Smooth muscle cell (in vitro differentiated cells): ENCODE measurements at regions not wholly inside any gene's neighbourhood (a gene's known extent, or its start where the extent isn't known, plus 50 kb on each side); places are given as distances from the start of the nearest gene placed in this dataset.
"Not testable (repeated sequence)": the region's sequence is repeated elsewhere in the genome, so short reads cannot be mapped to it uniquely, and the experiment has no call there.

Experiments used
- DNase-seq: peaks from one replicate; lab custom pipeline; 2025; ENCODE audit not compliant: unreplicated experiment; lab: John Stamatoyannopoulos, UW
- H2AFZ ChIP-seq: fragments of 200-600 bp; sonication (generic); 2 replicates; pipeline ENCODE4 v1.6.0; 2016; ENCODE audit warnings: antibody characterized with exemption, low read depth, mild to moderate bottlenecking
- H3F3A ChIP-seq: fragments of 200-600 bp; sonication (generic); 2 replicates; pipeline ENCODE4 v1.6.0; 2017; ENCODE audit warnings: antibody characterized with exemption, low read depth
- H3K27ac ChIP-seq: fragments of 200-600 bp; sonication (generic); 2 replicates; pipeline ENCODE4 v1.5.1; 2016; ENCODE audit warnings: low read depth, mild to moderate bottlenecking
- H3K27me3 ChIP-seq: fragments of 200-600 bp; sonication (generic); 2 replicates; pipeline ENCODE4 v1.6.1; 2016; ENCODE audit warnings: low read depth, mild to moderate bottlenecking
- H3K36me3 ChIP-seq: fragments of 200-600 bp; sonication (generic); 2 replicates; pipeline ENCODE4 v1.5.1; 2016; ENCODE audit warnings: low read depth
- H3K4me1 ChIP-seq: fragments of 200-600 bp; sonication (generic); 2 replicates; pipeline ENCODE4 v1.5.1; 2016; ENCODE audit warnings: low read depth
- H3K4me2 ChIP-seq: fragments of 200-600 bp; sonication (generic); 2 replicates; pipeline ENCODE4 v1.6.0; 2016; ENCODE audit warnings: mild to moderate bottlenecking
- H3K4me3 ChIP-seq: fragments of 200-600 bp; sonication (generic); 2 replicates; pipeline ENCODE4 v1.5.1; 2016; ENCODE audit warnings: mild to moderate bottlenecking
- H3K79me2 ChIP-seq: fragments of 200-600 bp; sonication (generic); 2 replicates; pipeline ENCODE4 v1.6.0; 2016; ENCODE audit warnings: low read depth, mild to moderate bottlenecking
- H3K9ac ChIP-seq: fragments of 200-600 bp; sonication (generic); 2 replicates; pipeline ENCODE4 v1.6.0; 2016; ENCODE audit warnings: low read depth
- H3K9me3 ChIP-seq: fragments of 200-600 bp; sonication (generic); replicated peaks from 2 replicates; pipeline ENCODE4 v1.5.1; 2016; ENCODE audit warnings: low read depth
- H4K20me1 ChIP-seq: fragments of 200-600 bp; sonication (generic); 2 replicates; pipeline ENCODE4 v1.6.0; 2016; ENCODE audit warnings: low read depth
- WGBS: methylation state at CpG from one replicate; pipeline ENCODE4 v1.1.7; 2016; ENCODE audit warnings: low lambda C conversion rate; 5-methylcytosine and 5-hydroxymethylcytosine counted together
- TF ChIP-seq, protein P1 (sequence below): fragments of 200-600 bp; sonication (generic); IDR thresholded peaks from 2 replicates; pipeline ENCODE4 v1.5.1; 2017; ENCODE audit warnings: borderline replicate concordance, mild to moderate bottlenecking, antibody characterized with exemption; ENCODE audit not compliant: insufficient read depth, poor library complexity, severe bottlenecking

DNA sequence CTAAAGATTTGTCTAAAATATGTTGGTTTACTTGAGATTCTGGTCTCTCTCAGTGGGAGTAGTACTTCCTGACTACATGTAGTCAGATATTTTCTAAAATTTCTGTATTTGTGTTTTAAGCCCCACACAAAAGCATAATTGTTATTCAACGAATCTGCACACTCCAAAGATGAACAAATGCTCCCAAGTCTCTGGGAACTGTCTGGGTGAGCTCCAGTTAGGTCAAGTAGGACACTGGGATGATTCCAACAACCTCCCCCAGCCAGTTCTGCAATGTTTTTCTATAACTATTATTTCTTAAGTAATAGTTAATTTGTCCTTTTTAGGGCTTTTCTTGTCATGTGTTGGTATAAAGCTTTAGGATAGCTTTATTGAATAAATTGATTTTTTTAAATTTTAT, 174.6 kb downstream of the FAM174A start:
- H3K27me3 ChIP-seq, result no peaks in the 10 kb centered on the region
- TF ChIP-seq, protein P1, sequence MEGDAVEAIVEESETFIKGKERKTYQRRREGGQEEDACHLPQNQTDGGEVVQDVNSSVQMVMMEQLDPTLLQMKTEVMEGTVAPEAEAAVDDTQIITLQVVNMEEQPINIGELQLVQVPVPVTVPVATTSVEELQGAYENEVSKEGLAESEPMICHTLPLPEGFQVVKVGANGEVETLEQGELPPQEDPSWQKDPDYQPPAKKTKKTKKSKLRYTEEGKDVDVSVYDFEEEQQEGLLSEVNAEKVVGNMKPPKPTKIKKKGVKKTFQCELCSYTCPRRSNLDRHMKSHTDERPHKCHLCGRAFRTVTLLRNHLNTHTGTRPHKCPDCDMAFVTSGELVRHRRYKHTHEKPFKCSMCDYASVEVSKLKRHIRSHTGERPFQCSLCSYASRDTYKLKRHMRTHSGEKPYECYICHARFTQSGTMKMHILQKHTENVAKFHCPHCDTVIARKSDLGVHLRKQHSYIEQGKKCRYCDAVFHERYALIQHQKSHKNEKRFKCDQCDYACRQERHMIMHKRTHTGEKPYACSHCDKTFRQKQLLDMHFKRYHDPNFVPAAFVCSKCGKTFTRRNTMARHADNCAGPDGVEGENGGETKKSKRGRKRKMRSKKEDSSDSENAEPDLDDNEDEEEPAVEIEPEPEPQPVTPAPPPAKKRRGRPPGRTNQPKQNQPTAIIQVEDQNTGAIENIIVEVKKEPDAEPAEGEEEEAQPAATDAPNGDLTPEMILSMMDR, result no peak
- H3K36me3 ChIP-seq, result no peaks in the 10 kb centered on the region
- 81% methylated on average over 1 of the region's 1 CpG for WGBS
- no peaks in the 10 kb centered on the region for H3K4me1 ChIP-seq
- no peak overlapping the region for H3K4me2 ChIP-seq
- H3K79me2 ChIP-seq, result no peaks in the 10 kb centered on the region
- no peaks in the 10 kb centered on the region for H3F3A ChIP-seq
- no peak overlapping the region for H2AFZ ChIP-seq
- DNase-seq, result no peak
- no peak overlapping the region for H3K4me3 ChIP-seq
- no peaks in the 10 kb centered on the region for H4K20me1 ChIP-seq
- H3K27ac ChIP-seq, result no peak overlapping the region
- no peaks in the 10 kb centered on the region for H3K9me3 ChIP-seq
- no peak overlapping the region for H3K9ac ChIP-seq

DNA sequence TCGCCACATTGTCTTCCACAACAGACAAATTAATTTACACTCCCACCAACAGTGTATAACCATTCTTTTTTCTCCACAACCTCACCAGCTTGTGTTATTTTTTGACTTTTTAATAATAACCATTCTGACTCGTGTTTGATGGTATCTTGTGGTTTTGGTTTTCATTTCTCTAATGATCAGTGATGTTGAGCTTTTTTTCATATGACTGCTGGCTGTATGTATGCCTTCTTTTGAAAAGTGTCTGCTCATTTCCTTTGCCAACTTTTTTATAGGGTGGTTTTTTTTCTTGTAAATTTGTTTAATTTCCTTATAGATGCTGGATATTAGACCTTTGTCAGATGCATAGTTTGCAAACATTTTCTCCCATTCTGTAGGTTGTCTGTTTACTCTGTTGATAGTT, 179.6 kb downstream of the FAM174A start:
- H3K27ac ChIP-seq, result not testable (repeated sequence)
- 80% methylated on average over 2 of the region's 2 CpGs for WGBS

DNA sequence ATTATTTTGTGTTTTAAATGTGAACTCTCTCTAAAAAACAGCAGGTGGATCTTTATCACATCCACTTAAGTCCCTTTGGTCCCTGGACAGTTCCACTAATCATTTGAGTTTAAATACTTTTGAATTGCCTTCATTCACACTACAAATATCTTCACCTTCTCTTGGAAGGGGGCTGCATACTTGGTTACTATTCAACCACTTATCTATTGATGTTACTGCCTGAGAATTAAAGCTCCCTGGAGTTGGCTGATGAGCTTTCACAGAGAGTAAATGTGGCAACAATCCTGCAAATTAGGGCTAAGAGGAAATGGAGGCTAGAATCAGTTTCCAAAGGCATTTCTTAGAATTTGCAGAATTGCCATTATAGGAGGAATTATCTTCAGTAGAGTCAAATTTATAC, 180.4 kb downstream of the ST8SIA4 start:
- no peak overlapping the region for H2AFZ ChIP-seq

More for the DNA sequence above, 179.6 kb downstream of the FAM174A start:
- not testable (repeated sequence) for H3F3A ChIP-seq, DNase-seq, H3K4me3 ChIP-seq, H3K79me2 ChIP-seq, H4K20me1 ChIP-seq, H3K36me3 ChIP-seq, H3K4me2 ChIP-seq, H3K9ac ChIP-seq, H3K9me3 ChIP-seq, H3K27me3 ChIP-seq, H2AFZ ChIP-seq, H3K4me1 ChIP-seq

DNA sequence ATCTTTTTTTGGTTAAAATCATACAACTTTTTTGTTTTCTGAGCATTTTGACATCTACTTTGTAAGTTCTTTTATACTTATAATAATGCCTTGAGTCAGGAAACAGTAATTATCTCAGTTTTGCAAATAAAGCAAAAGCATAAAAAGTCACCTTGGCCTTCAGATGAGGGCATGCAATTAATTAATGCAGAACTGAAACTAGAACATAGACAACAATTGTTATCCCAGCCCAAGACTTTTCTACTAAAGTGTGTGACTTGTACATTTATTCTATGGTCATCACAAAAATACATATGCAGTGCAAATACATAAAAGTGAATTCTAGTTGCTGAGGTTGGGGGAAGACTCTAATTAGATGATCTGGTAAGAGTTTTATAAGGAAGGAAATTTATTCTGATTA, 179.9 kb downstream of the ST8SIA4 start:
- TF ChIP-seq, protein P1, result no peak
- H3K27ac ChIP-seq, result no peak overlapping the region
- peaks cover 18% of the 10 kb centered on the region for H3K4me1 ChIP-seq
- no peak overlapping the region for H3K4me2 ChIP-seq
- H3K79me2 ChIP-seq, result no peaks in the 10 kb centered on the region
- no peaks in the 10 kb centered on the region for H3K36me3 ChIP-seq
- no peaks in the 10 kb centered on the region for H4K20me1 ChIP-seq
- no peak overlapping the region for H3K4me3 ChIP-seq
- no peaks in the 10 kb centered on the region for H3F3A ChIP-seq
- H2AFZ ChIP-seq, result no peak overlapping the region
- no peak for DNase-seq
- no peaks in the 10 kb centered on the region for H3K9me3 ChIP-seq
- no peaks in the 10 kb centered on the region for H3K27me3 ChIP-seq
- H3K9ac ChIP-seq, result no peak overlapping the region

More for the DNA sequence above, 180.4 kb downstream of the ST8SIA4 start:
- Histone ChIP-seq H3K27me3 (no peaks in the 10 kb centered on the region), H3K9me3 (no peaks in the 10 kb centered on the region), H3K9ac (no peak overlapping the region), H3F3A (no peaks in the 10 kb centered on the region), H3K36me3 (no peaks in the 10 kb centered on the region), H3K4me1 (peaks cover 18% of the 10 kb centered on the region), H3K79me2 (no peaks in the 10 kb centered on the region), H4K20me1 (no peaks in the 10 kb centered on the region), H3K4me2 (no peak overlapping the region), H3K27ac (no peak overlapping the region), H3K4me3 (no peak overlapping the region)
- TF ChIP-seq, protein P1, result no peak
- no peak for DNase-seq
